HepG2 (cell line): ENCODE measurements at regions not wholly inside any gene's neighbourhood (a gene's known extent, or its start where the extent isn't known, plus 50 kb on each side); places are given as distances from the start of the nearest gene placed in this dataset.

Experiments
- ATAC-seq: fragments of 200-7000 bp; cut with Tn5 transposase; 3 replicates; pipeline ENCODE4 v1.9.1; 2020; ENCODE audit warnings: mild to moderate bottlenecking, moderate library complexity
- BruUV-seq: library from RNA; stranded (reverse); fragments of 400-500 nt; replicated peaks from 2 replicates; lab custom pipeline; 2021; lab: Mats Ljungman, UMichigan
- CTCF ChIA-PET: fragments of 300-600 bp; formaldehyde crosslinking; extraction: SDS; loops from one replicate; lab custom pipeline; 2021; ENCODE audit warnings: low total read pairs, inconsistent platforms, low intra/inter-chr PET ratio; lab: Yijun Ruan, JAX
- POLR2A ChIA-PET: fragments of 350-600 bp; sonication (Branson Sonifier 250); formaldehyde crosslinking; loops from one replicate; lab custom pipeline; 2020; ENCODE audit warnings: antibody characterized with exemption, inconsistent platforms; lab: Yijun Ruan, JAX
- DNase-seq: peaks from one replicate; pipeline ENCODE4 v3.0.0-alpha.2; 2015; ENCODE audit warnings: low spot score
- FAIRE-seq: peaks from 3 replicates; lab custom pipeline; 2011; peaks lifted over from hg19 to GRCh38; lab: Jason Lieb, UNC
- H2AFZ ChIP-seq: one replicate; pipeline ENCODE4 v1.6.1; 2011; ENCODE audit warnings: low read length, inconsistent platforms
- H3K27ac ChIP-seq: fragments of 300-600 bp; 3 replicates; pipeline ENCODE4 v1.8.0; 2011; ENCODE audit warnings: mixed run types, mild to moderate bottlenecking, mixed read lengths, low read length, inconsistent platforms; ENCODE audit not compliant: insufficient read depth; ENCODE audit errors: extremely low read length
- H3K27me3 ChIP-seq, 2 experiments: fragments of 200-600 bp in 1 of 2; 2 replicates in 1 of 2; 3 replicates in 1 of 2; pipeline versions ENCODE4 v1.6.0 to v1.8.0; 2011; ENCODE audit warnings: low read length in 2 of 2, mild to moderate bottlenecking in 2 of 2, moderate library complexity in 2 of 2, inconsistent platforms in 1 of 2; ENCODE audit not compliant: insufficient read depth in 2 of 2, control insufficient read depth in 1 of 2
- H3K36me3 ChIP-seq, 2 experiments: fragments of 200-600 bp in 1 of 2; replicated peaks in 1 of 2; 2 replicates in 1 of 2; 3 replicates in 1 of 2; pipeline versions ENCODE4 v1.5.1 to v1.8.0; 2011; ENCODE audit warnings: low read length in 2 of 2, inconsistent platforms in 1 of 2; ENCODE audit not compliant: insufficient read depth in 2 of 2, control insufficient read depth in 1 of 2
- H3K4me1 ChIP-seq: 2 replicates; pipeline ENCODE4 v1.5.1; 2012; ENCODE audit warnings: low read length, inconsistent platforms; ENCODE audit not compliant: insufficient read depth
- H3K4me2 ChIP-seq: 2 replicates; pipeline ENCODE4 v1.6.0; 2011; ENCODE audit warnings: low read depth, low read length, inconsistent platforms
- H3K4me3 ChIP-seq, 3 experiments: fragments of 200-600 bp in 1 of 3; sonication (generic), shearing (Covaris generic) in 1 of 3; replicated peaks in 1 of 3; 2 replicates each; pipeline ENCODE4 v1.5.1; 2011 to 2016; ENCODE audit warnings: low read length in 3 of 3, inconsistent platforms in 2 of 3, low read depth in 2 of 3, mild to moderate bottlenecking in 2 of 3, control low read depth in 1 of 3, mixed read lengths in 1 of 3; ENCODE audit not compliant: insufficient read depth in 1 of 3
- H3K79me2 ChIP-seq: one replicate; pipeline ENCODE4 v1.6.1; 2011; ENCODE audit warnings: low read length, inconsistent platforms; ENCODE audit not compliant: insufficient read depth
- H3K9ac ChIP-seq: 2 replicates; pipeline ENCODE4 v1.6.0; 2011; ENCODE audit warnings: mild to moderate bottlenecking, low read depth, low read length, inconsistent platforms; ENCODE audit not compliant: insufficient read depth
- H3K9me3 ChIP-seq: 2 replicates; pipeline ENCODE4 v1.5.1; 2012; ENCODE audit warnings: mild to moderate bottlenecking, low read length
- H4K20me1 ChIP-seq: 2 replicates; pipeline ENCODE4 v1.6.0; 2011; ENCODE audit warnings: inconsistent platforms, mild to moderate bottlenecking, low read length, moderate library complexity; ENCODE audit not compliant: insufficient read depth
- DNMT1 ChIP-seq: sonication (generic); formaldehyde crosslinking; IDR thresholded peaks from 2 replicates; pipeline ENCODE4 v1.5.1; 2020; ENCODE audit warnings: mild to moderate bottlenecking, missing genetic modification reagents
- IRF9 ChIP-seq: sonication (generic); formaldehyde crosslinking; IDR thresholded peaks from 2 replicates; pipeline ENCODE4 v1.8.0; 2022; ENCODE audit warnings: missing genetic modification reagents, mild to moderate bottlenecking, borderline replicate concordance
- MAFF ChIP-seq: IDR thresholded peaks from 2 replicates; pipeline ENCODE4 v1.6.1; 2011; ENCODE audit warnings: low read depth, low read length, improper control_type of control experiment
- MAFK ChIP-seq, 2 experiments: IDR thresholded peaks in 1 of 2; conservative IDR thresholded peaks in 1 of 2; 2 replicates each; pipeline ENCODE4 v1.6.1; 2011; ENCODE audit warnings: improper control_type of control experiment in 2 of 2, low read length in 2 of 2
- MYPOP ChIP-seq: sonication (generic); formaldehyde crosslinking; IDR thresholded peaks from 2 replicates; pipeline ENCODE4 v1.8.1; 2023; ENCODE audit warnings: mild to moderate bottlenecking, moderate library complexity, missing genetic modification reagents
- PREB ChIP-seq: sonication (generic); formaldehyde crosslinking; IDR thresholded peaks from 2 replicates; pipeline ENCODE4 v1.4.0; 2020; ENCODE audit warnings: missing genetic modification reagents
- SMAD3 ChIP-seq: sonication (generic); formaldehyde crosslinking; IDR thresholded peaks from 2 replicates; pipeline ENCODE4 v1.4.0; 2020; ENCODE audit warnings: missing genetic modification reagents
- ZBTB39 ChIP-seq: sonication (generic); formaldehyde crosslinking; IDR thresholded peaks from 2 replicates; pipeline ENCODE4 v1.5.0; 2020; ENCODE audit warnings: missing genetic modification reagents
- in situ Hi-C: cut with HindIII; loops from 2 replicates; pipeline ENCODE4 v1.10.0; 2017; ENCODE audit warnings: low pct_unique_long_range_greater_than_20kb; ENCODE audit not compliant: extremely low pct_ligation_motif_present
- intact Hi-C: fragments of 100-400 bp; cut with micrococcal nuclease; formaldehyde crosslinking; loops from one replicate; pipeline ENCODE4 v1.10.0; 2022; ENCODE audit not compliant: unreplicated experiment

- TF ChIP-seq SMAD3 (CRISPR knock-in tag) (no peak), DNMT1 (CRISPR knock-in tag) (no peak), MYPOP (CRISPR knock-in tag) (no peak), PREB (CRISPR knock-in tag) (no peak), IRF9 (CRISPR knock-in tag) (no peak)
These were observed 1186.2 kb upstream of the CITED2 start (continued) for GRCh38 chr6:140560671-140561070.

GRCh38 chr6:140559458-140559857, 1185.0 kb upstream of the CITED2 start:
- no TSS peak for BruUV-seq
- no peak overlapping the region for H3K4me3 ChIP-seq
- FAIRE-seq (no peak), ATAC-seq (no peak), DNase-seq (no peak)
- H3K9me3 ChIP-seq = peaks cover 43% of the 10 kb centered on the region
- no peak overlapping the region for H3K27ac ChIP-seq
- ChIA-PET CTCF (no interaction called here), POLR2A (no interaction called here)
- H3K9ac ChIP-seq = no peak overlapping the region
- 0 out of 2 replicates have a peak, but pooled peaks have one; percentile 37 for TF ChIP-seq MAFF
- TF ChIP-seq ZBTB39 (CRISPR knock-in tag) = no peak
- peak; percentile 42 to 56; a peak in 2 of 4 replicates for TF ChIP-seq MAFK (conservative IDR thresholded peaks at IDR 0.05 in 1 of 2, IDR thresholded peaks at IDR 0.05 in 1 of 2; ENCODE audit: low read length in 2 of 2)
- in situ Hi-C loops (no loop called here), intact Hi-C loops (no loop called here)
- H3K4me1 ChIP-seq = no peaks in the 10 kb centered on the region
- H4K20me1 ChIP-seq = no peaks in the 10 kb centered on the region
- no peaks in the 10 kb centered on the region for H3K36me3 ChIP-seq
- no peak overlapping the region for H3K4me2 ChIP-seq
- H2AFZ ChIP-seq = no peak overlapping the region
- no peaks in the 10 kb centered on the region for H3K27me3 ChIP-seq
- H3K79me2 ChIP-seq = no peaks in the 10 kb centered on the region
